ENCODE measurements at regions not wholly inside any gene's neighbourhood (a gene's known extent, or its start where the extent isn't known, plus 50 kb on each side); places are given as distances from the start of the nearest gene placed in this dataset.

- TF ChIP-seq POLR2A (IDR thresholded peaks at IDR 0.05; ENCODE audit: low read length) (no peak), GATA1 (IDR thresholded peaks at IDR 0.05; ENCODE audit: low read depth, low read length) (no peak)
These were observed 147.3 kb downstream of the ACTL7B start for GRCh38 chr9:108708448-108708847.

Data from erythroblast (primary cell).